Glomerular visceral epithelial cell (primary cell): ENCODE measurements at regions not wholly inside any gene's neighbourhood (a gene's known extent, or its start where the extent isn't known, plus 50 kb on each side); places are given as distances from the start of the nearest gene placed in this dataset.
"Not testable (repeated sequence)": the region's sequence is repeated elsewhere in the genome, so short reads cannot be mapped to it uniquely, and the experiment has no call there.

Source experiments
- DNase-seq: peaks from one replicate; pipeline ENCODE4 v3.0.0-alpha.2; 2016; ENCODE audit errors: extremely low spot score

DNA sequence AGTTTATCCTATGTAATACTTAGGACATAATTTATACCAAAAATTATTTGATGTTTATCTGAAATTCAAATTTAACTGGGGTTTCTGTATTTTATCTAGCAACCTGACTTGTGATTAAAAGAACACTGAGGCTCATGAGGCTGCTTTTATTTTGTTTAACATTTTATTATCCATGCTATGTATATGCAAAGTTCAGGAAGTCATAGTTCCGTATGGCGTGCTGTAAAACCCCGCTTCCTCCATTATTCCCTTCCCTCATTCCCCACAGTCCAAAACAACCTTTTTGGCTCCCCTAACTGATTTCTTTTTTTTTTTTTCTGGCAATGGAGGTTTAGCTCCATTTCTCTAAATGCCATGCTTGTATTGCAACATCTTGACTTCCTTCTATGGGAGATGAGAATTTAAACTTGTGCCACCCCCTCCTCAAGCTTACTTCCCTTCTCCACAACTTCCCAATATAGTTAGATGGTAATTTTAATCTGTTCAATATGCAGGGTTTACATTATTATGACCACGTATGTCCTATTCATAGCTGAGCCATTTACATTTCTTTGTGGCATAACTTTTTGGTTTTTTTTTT is 138.0 kb upstream of the DNAH14 start:
- DNase-seq = no peak

DNA sequence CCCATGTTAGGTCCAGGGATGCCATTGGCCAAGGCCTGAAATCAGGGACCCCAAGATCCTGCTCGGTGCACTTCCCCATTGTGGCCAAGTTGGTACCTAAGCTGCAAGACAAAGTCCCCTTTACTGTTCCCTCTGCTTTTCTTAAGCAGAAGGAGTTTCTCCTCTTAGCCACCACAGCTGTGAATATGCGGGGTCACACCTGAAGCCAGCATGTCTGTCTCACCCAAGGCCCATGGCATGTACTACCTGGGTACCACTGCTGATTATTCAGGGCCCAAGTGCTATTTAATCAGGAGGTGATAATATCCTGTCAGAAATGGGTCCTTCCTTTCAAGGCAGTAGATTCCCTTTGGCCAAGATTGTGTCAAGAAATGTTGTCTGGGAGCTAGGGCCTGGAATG is 133.9 kb upstream of the DNAH14 start:
- no peak for DNase-seq

DNA sequence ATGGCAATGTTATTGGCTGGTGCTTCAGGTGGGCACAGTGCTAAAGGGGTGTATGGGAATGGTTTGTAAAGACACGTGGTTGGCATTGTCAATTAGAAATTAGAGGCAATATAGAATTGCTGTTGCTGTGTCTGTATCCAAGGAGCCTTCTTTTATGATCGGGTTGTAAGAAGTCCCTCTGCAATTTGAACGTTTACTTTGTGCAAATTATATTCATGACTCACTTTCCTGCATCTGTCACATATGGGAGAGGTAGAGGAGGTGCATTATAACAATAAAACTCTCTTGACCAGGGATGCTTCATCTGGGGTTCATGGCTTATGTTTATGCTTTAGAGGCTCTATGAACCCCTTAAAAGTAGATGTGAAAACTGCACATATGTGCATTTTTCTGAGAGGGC is 130.4 kb upstream of the DNAH14 start:
- no peak for DNase-seq

DNA sequence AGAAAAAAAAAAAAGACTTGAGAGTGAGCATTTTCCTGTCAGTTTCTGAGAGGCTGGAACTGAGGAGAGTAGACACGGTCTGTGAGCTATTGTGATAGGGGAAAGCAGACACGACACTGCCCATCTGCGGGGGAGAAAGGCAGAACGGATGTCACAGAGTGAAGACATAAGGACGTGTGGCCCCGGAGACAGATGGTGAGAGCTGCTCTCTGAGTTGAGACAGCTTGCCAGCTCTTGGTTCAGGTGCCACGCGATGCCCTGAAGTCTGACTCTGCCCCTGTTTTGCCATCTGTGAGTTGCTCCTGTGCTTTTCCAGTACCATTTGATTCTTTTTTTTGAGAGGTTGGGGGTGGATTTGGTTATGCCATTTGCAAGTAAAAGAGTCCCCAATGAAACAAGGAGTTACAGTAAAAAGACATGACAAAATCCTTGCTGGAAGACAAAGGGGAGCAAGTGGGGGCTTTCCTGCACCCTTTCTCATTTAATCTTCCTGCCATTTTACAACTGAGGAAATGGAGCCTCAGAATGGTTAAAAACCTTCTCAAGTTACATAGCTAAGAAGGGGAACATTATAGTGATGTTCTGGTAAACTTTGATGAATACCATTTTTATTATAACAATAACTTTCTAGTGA is 128.9 kb upstream of the DNAH14 start:
- no peak for DNase-seq

DNA sequence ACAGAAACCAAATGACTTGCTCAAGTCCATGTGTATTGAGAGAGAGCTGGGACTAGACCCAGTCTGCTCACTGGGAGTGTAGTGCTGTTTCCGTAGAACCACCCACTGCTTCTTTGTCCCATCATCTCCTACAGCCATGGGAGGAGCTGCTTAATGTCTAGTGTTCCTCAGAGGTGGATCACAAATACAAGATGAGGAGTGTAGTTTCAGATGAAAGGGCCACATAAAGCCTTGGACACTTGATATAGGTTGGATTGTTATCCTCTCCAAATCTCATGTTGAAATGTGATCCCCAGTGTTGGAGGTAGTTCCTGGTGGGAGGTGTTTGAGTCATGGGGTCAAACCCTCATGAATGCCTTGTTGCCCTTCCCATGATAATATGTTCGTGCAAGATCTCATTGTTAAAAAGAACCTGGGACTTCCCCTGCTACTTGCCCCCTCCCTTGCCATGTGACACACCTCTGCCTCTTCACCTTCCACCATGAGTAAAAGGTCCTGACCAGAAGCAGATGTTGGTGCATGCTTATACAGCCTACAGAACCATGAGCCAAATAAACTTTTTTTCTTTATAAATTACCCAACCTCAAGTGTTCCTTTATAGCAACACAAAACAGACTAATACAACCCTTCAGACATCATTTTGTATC is 127.5 kb upstream of the DNAH14 start:
- no peak for DNase-seq

DNA sequence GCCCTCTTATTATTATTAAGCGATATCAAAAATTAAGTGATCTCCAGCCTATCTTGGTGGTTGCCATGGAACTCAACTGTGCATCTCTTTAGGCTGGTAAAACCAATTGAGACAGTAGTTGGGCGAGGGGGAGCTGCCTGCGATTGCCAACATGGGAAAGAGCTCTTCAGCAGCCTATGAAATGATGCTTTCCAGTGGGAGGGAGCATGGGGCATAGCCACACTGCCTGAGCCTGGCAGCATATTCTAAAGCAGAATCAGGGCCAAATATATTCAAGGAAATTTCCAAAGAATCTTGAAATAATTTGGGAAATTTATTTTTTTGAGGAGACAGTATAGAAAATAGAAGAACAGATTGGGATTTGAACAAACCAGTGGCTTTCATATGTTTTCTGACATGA is 126.9 kb upstream of the DNAH14 start:
- DNase-seq = no peak

DNA sequence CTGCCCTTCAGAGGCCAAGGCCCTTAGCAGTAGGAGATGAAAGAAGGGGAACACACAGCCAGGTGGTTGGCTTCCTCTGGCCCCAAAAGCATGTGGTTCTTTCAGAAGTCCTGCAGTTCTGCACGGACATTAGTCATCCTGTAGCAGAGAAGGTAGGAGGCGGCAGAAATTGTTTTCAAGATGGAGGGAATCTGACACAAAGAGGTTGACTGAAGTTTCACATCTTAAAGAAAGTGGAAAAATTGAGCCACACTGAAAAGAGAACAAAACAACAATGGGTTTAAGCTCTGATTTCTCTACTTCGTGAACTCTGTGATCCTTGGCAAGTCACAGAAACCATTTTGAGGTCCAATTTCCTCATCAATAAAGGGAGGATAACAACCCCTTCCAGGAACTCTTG is 125.3 kb upstream of the DNAH14 start:
- no peak for DNase-seq

DNA sequence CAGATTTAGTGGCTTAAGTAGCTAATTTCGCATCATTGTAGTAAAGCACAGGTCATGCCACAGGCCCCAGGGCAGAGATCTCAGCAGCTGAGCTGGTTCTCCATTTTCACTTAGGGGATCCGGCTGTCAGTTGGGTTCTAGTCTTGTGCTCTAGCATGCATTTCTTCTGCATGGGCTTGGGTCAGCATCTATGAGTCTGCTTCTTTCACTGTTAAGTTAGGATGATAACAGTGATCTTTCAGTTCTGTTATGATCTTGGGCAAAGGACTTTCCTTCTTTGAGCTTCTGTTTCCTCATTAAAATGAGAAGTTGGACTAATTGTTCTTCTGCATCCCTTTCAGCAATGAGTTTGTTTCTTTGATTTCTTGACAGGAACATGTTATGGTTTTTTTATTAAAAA is 123.6 kb upstream of the DNAH14 start:
- DNase-seq = no peak

DNA sequence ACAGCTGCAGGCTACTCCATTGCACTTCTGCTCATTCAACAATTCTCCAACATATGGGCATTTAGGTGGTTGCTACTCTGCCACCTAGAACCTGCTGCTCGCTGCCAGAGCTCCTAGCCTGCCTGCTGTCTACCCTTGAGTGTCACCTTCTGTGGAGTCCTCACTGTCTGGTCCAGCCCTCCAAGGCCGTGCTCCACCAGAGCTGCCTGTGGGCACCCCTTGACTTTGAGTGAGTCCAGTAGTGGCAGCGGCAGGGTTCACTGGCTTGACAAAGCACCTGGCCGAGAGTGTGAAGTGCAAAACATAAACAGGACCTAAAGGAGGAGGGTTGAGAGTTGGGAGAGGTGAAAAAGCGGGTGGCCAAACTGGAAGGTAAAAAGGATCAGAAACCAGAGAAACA is 120.3 kb upstream of the DNAH14 start:
- no peak for DNase-seq

DNA sequence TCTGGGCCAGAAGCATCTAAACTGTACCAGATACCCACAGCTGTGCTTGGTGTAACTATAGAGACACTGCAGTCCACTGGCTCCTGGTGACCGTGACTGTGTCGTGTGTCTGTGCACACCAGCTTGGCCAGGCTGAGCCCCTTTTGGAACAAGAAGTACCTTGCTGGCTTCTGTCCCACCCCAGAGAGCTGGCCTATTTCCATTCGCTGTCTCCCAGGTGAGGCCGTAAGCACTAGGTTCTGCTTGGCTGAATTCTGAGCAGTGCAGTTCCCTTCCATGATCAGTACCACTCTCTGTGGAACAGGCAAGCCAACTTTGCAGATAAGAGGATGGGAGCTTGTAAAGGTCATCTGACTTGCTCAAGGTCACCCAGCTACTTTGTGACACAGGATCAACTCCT is 119.9 kb upstream of the DNAH14 start:
- DNase-seq = no peak

DNA sequence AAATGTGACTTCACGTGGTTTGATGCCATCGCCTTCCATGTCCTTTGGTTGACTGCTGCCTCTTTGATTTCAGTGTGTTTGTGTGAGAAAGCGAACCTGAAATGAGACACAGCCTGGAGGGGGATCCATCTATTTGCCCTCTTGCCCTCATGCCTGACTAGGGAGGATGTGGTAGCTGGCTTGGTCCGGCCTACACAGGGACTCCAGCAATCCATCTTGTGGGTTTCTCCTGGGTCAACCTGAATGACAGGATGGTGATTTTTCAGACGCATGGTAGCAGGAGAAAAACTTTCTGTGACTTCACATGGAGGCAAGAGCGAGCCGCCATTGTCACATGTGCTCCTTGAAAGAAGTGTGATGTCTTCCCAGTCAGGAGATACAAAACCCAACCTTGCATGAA is 117.9 kb upstream of the DNAH14 start:
- no peak for DNase-seq

DNA sequence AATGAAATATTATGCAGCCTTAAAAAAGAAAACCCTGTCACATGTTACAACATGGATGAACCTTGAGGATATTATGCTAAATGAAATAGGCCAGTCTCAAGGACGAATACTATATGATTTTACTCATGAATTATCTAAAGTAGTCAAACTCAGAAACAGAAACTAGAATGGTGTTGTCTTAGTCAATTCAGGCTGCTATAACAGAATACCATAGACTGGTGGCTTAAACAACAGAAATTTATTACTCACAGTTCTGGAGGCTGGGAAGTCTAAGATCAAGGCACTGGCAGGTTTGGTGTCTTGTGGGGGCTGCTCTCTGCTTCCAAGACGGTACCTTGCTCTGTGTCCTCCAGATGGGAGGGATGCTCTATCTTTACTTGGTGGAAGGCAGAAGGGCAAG is 113.8 kb upstream of the DNAH14 start:
- no peak for DNase-seq

DNA sequence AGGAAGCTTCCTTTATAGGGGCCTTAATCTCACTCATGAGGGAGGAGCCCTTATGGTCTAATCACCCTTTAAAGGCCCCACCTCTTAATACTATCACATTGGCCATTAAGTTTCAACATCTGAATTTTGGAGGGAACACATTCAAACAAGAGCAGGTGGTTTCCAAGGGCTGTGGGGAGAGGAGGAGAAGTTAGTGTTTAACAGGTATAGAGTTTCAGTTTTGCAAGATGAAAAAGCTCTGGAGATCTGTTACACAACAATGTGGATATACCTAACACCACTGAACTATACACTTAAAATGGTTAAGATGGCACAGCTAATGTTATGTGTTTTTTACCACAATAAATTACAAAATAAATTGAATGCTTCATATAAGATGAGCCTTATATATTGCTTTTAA is 113.4 kb upstream of the DNAH14 start:
- DNase-seq = no peak

DNA sequence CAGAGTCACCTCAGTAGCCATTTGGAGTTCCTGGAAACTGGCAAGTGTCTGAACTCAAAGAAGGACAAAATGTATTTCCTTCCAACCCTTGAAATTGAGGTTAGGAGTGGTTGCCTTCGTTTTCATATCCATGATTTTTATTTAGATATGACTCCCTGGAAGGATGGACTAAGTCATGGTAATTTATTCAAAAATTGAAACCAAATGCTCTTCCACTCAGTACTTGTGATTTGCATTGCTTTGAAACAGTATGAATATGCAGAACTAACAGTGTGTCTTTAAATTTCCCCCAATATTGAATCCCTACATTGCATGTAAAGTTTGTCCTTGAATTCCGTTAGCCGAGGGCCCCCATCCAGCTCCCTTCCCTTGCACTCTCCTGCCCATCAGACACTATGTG is 112.1 kb upstream of the DNAH14 start:
- no peak for DNase-seq

DNA sequence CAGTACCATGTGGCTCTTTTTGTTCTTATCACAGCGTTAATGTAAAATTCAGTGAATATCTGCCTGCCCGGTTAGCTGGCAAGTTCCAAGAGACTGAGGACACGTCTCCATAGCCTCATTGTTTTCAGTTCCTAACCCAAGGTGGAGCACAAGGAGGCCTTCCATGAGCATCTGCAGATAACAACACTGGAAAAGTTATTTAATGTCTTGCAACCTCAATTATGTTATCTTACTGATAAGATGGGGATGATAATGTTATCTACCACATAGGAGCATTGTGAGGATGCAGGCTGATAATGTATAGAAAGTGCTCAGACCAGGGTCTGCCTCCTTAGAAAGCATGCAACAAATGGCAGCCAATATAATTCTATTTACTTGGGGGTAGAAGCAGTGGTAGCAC is 109.6 kb upstream of the DNAH14 start:
- DNase-seq = no peak

DNA sequence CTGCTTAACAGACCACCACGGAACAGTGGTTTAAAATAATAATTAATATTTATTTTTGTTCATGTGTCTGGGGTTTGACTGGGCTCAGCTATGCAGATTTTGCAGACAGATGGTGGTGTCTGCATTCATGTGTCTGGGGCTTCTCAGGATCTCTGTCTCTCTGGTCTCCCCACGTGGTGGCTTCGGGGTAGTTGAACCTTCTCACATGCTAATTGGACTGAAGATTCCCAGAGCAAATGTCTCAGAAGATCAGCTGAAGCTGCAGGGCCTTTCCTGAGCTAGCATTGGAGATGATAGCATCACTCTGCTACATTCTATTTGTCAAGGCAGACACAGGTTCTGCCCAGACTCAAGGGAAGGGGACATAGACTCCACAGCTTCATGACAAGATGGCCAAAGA is 109.1 kb upstream of the DNAH14 start:
- no peak for DNase-seq

DNA sequence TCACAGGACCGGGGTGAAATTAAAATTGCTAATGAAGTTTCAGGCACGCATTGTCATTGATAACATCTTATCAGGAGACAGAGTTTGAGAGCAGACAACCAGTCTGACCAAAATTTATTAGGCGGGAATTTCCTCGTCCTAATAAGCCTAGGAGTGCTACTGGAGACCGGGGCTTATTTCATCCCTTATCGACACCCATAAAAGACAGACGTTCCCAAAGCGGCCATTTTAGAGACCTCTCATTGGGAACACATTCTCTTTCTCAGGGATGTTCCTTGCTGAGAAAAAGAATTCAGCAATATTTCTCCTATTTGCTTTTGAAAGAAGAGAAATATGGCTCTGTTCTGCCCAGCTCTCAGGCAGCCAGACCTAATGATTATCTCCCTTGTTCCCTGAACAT is 107.7 kb upstream of the DNAH14 start:
- not testable (repeated sequence) for DNase-seq

DNA sequence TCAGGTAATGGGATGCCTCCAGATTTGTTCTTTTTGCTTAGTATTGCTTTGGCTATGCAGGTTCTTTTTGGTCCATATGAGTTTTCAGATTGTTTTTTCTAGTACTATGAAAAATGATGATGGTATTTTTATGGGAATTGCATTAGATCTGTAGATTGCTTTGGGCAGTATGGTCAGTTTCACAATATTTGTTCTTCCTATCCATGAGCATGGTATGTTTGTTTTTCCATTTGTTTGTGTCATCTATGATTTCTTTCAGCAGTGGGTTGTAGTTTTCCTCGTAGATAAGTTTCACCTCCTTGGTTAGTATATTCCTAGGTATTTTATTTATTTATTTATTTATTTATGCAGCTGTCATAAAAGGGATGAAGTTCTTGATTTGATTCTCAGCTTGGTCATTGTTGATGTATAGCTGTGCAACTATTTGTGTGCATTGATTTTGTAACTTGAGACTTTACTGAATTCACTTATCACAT is 103.9 kb upstream of the DNAH14 start:
- DNase-seq = no peak

DNA sequence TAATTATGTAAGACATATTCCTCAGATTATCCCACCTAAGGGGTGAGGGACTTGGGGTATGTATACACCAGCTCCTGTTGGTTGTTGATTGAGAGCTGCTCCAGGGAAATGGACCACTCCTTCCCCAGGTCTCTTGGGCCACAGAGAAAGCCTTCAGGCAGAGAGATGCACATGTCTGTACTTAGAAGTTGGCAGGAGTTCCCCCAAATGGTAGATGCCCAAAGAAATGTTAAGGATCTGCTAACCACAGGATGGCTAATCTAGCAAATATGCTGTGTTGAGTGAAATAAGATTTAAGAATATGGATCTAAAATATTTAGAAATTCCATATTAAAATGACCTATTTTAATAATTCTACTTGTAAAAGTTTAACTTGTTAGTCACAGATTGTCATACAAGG is 100.8 kb upstream of the DNAH14 start:
- no peak for DNase-seq

DNA sequence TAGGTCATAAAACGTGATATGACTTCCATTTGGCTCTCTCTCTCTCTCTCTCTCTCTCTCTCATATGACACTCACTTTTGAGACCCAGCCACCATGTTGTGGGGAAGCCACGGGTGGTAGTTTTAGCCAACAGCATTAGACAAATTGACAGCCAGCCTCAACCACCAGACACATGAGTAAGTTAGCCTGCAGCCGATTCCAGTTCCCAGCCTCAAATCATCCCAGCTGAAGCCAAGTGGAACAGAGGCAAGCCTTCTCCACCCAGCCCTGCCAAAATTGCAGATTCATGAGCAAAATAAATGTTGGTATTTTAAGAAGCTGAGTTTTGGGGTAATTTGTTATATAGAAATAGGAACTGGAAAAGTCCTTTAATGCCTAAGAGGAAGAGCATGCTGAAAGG is 98.0 kb upstream of the DNAH14 start:
- no peak for DNase-seq

DNA sequence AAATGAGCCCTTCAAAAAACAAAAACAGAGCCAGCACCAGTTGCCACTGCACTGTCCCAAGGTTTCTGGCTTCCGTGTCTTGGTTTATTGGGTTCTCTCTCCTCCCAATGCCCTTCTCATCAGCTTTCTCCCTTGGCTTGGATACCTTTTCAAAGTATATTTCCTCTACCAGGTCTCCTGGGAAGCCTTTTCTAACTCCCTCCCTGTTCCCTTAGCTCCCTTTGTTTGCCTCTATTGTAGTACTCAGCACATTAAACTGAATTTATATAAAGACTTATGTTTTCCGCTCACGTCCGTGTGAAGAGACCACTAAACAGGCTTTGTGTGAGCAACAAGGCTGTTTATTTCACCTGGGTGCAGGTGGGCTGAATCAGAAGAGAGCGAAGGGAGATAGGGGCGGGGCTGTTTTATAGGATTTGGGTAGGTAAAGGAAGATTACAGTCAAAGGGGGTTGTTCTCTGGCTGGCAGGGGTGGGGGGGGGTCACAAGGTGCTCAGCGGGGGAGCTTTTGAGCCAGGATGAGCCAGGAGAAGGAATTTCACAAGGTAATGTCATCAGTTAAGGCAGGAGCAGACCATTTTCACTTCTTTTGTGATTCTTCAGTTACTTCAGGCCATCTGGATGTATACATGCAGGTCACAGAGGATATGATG is 89.7 kb upstream of the DNAH14 start:
- DNase-seq = not testable (repeated sequence)

DNA sequence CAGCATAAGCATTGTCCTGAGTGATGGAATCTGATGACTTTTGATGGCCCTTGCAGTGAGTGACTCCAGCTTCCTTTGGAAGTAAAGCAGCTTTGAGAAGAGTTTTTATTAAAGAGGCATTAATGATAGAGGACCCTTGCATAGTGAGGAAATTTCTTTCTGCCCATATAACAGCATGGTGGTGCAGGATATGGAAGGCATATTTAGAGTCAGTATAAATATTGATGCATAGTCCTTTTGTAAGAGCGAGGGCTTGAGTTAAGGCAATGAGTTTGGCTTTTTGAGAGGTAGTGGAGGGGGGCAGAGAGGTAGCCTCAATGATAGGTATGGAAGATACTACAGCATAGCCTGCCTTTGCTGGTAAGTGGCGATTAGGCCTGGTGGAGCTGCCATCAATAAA is 87.7 kb upstream of the DNAH14 start:
- not testable (repeated sequence) for DNase-seq
